ENCODE measurements at regions not wholly inside any gene's neighbourhood (a gene's known extent, or its start where the extent isn't known, plus 50 kb on each side); places are given as distances from the start of the nearest gene placed in this dataset.

GRCh38 chr2:153196378-153197058 lies 282.0 kb downstream of the RPRM start:
- TF ChIP-seq CTCF (IDR thresholded peaks at IDR 0.05) (no peak), POLR2A (IDR thresholded peaks at IDR 0.05) (no peak)
